Endothelial cell of umbilical vein (primary cell): ENCODE measurements at regions not wholly inside any gene's neighbourhood (a gene's known extent, or its start where the extent isn't known, plus 50 kb on each side); places are given as distances from the start of the nearest gene placed in this dataset.

Source experiments
- BruUV-seq: library from RNA; stranded (reverse); fragments of 400-500 nt; replicated peaks from 2 replicates; lab custom pipeline; 2021; lab: Mats Ljungman, UMichigan
- CTCF ChIA-PET: fragments of 300-600, 350-600 bp; sonication (Branson Sonifier 250); formaldehyde crosslinking; loops from one replicate; lab custom pipeline; 2021; ENCODE audit warnings: antibody characterized with exemption, inconsistent platforms; lab: Charles Lee
- POLR2A ChIA-PET: fragments of 300-600, 350-600 bp; sonication (Branson Sonifier 250); formaldehyde crosslinking; loops from one replicate; lab custom pipeline; 2021; ENCODE audit warnings: antibody characterized with exemption, inconsistent platforms; lab: Charles Lee
- DNase-seq: peaks from one replicate; pipeline ENCODE4 v3.0.0-alpha.2; 2011; ENCODE audit warnings: low read depth, low spot score
- FAIRE-seq: peaks from 2 replicates; lab custom pipeline; 2011; peaks lifted over from hg19 to GRCh38; lab: Jason Lieb, UNC
- H2AFZ ChIP-seq: 2 replicates; pipeline ENCODE4 v1.6.0; 2012; ENCODE audit warnings: low read depth, low read length, control low read depth, inconsistent platforms
- H3K27ac ChIP-seq: 2 replicates; pipeline ENCODE4 v1.5.1; 2011; ENCODE audit warnings: low read depth, mild to moderate bottlenecking, control low read depth, low read length, moderate library complexity; ENCODE audit not compliant: insufficient read depth
- H3K27me3 ChIP-seq, 2 experiments: 2 replicates each; pipeline versions ENCODE4 v1.6.0 to v1.6.1; 2011; ENCODE audit warnings: low read length in 2 of 2, mixed read lengths in 1 of 2; ENCODE audit not compliant: control insufficient read depth in 2 of 2, insufficient read depth in 2 of 2
- H3K36me3 ChIP-seq, 2 experiments: 2 replicates in 1 of 2; 3 replicates in 1 of 2; pipeline ENCODE4 v1.5.1; 2011; ENCODE audit warnings: low read length in 2 of 2, mild to moderate bottlenecking in 1 of 2, moderate library complexity in 1 of 2; ENCODE audit not compliant: control insufficient read depth in 2 of 2, insufficient read depth in 2 of 2; ENCODE audit errors: extremely low read depth in 1 of 2
- H3K4me1 ChIP-seq: 3 replicates; pipeline ENCODE4 v1.5.1; 2011; ENCODE audit warnings: mild to moderate bottlenecking, low read length; ENCODE audit not compliant: control insufficient read depth, insufficient read depth; ENCODE audit errors: extremely low read depth
- H3K4me2 ChIP-seq: 2 replicates; pipeline ENCODE4 v1.6.1; 2011; ENCODE audit warnings: low read length, control low read depth, mixed read lengths; ENCODE audit not compliant: insufficient read depth
- H3K4me3 ChIP-seq, 3 experiments: fragments of 200-600 bp in 1 of 3; sonication (generic), shearing (Covaris generic) in 1 of 3; replicated peaks in 1 of 3; 2 replicates each; pipeline ENCODE4 v1.5.1; 2011 to 2016; ENCODE audit warnings: control low read depth in 3 of 3, low read length in 3 of 3, mild to moderate bottlenecking in 2 of 3, inconsistent platforms in 1 of 3, low read depth in 1 of 3, moderate library complexity in 1 of 3; ENCODE audit not compliant: insufficient read depth in 1 of 3
- H3K79me2 ChIP-seq: 2 replicates; pipeline ENCODE4 v1.6.0; 2012; ENCODE audit warnings: low read length, inconsistent platforms; ENCODE audit not compliant: control insufficient read depth, insufficient read depth
- H3K9ac ChIP-seq: replicated peaks from 2 replicates; pipeline ENCODE3; 2011; ENCODE audit warnings: low read length, control low read depth; ENCODE audit not compliant: insufficient read depth; ENCODE audit errors: extremely low read depth
- H3K9me1 ChIP-seq: replicated peaks from 3 replicates; pipeline ENCODE4 v1.6.0; 2011; ENCODE audit warnings: mild to moderate bottlenecking, low read length; ENCODE audit not compliant: control insufficient read depth, insufficient read depth; ENCODE audit errors: extremely low read depth
- H3K9me3 ChIP-seq: replicated peaks from 2 replicates; pipeline ENCODE4 v1.5.1; 2012; ENCODE audit warnings: low read length, inconsistent platforms; ENCODE audit not compliant: control insufficient read depth, insufficient read depth
- H4K20me1 ChIP-seq: replicated peaks from 2 replicates; pipeline ENCODE3; 2011; ENCODE audit warnings: mild to moderate bottlenecking, low read length; ENCODE audit not compliant: control insufficient read depth, insufficient read depth; ENCODE audit errors: extremely low read depth
- EZH2 ChIP-seq: IDR thresholded peaks from 2 replicates; pipeline ENCODE4 v1.6.1; 2012; ENCODE audit warnings: borderline replicate concordance, low read depth, mild to moderate bottlenecking, moderate library complexity, low read length, inconsistent platforms; ENCODE audit not compliant: severe bottlenecking
- FOS ChIP-seq: IDR thresholded peaks from 2 replicates; pipeline ENCODE4 v1.6.1; 2011; ENCODE audit warnings: mild to moderate bottlenecking, low read length, moderate library complexity, borderline replicate concordance; ENCODE audit not compliant: insufficient read depth
- GATA2 ChIP-seq: IDR thresholded peaks from 2 replicates; pipeline ENCODE4 v1.7.0; 2011; ENCODE audit warnings: low read depth, mild to moderate bottlenecking, moderate library complexity, mixed read lengths, low read length; ENCODE audit not compliant: insufficient read length, insufficient read depth
- JUN ChIP-seq: IDR thresholded peaks from 2 replicates; pipeline ENCODE4 v1.6.1; 2011; ENCODE audit warnings: borderline replicate concordance, low read depth; ENCODE audit not compliant: insufficient read length, insufficient read depth
- MAX ChIP-seq: IDR thresholded peaks from 2 replicates; pipeline ENCODE4 v1.6.1; 2011; ENCODE audit not compliant: insufficient read depth, insufficient read length
- MYC ChIP-seq: IDR thresholded peaks from one replicate; pipeline ENCODE4 v1.6.1; 2011; ENCODE audit warnings: mild to moderate bottlenecking, low read depth, low read length
- POLR2A ChIP-seq: IDR thresholded peaks from 2 replicates; pipeline ENCODE4 v1.6.1; 2012; ENCODE audit warnings: low read depth, mild to moderate bottlenecking, control low read depth, low read length
- POLR2AphosphoS5 ChIP-seq: IDR thresholded peaks from 2 replicates; pipeline ENCODE4 v1.6.1; 2012; ENCODE audit warnings: low read depth, mild to moderate bottlenecking, control low read depth, low read length, moderate library complexity; ENCODE audit not compliant: insufficient read depth
- dilution Hi-C: fragments of 300-500 bp; cut with MboI; formaldehyde crosslinking; loops from one replicate; pipeline ENCODE4 v1.15.0; 2019; ENCODE audit warnings: low sequenced_read_pairs; ENCODE audit not compliant: extremely low pct_ligation_motif_present
- intact Hi-C: fragments of 100-400 bp; cut with micrococcal nuclease; formaldehyde crosslinking; loops from one replicate; pipeline ENCODE4 v1.10.0; 2022
- TF ChIP-seq, protein P1 (sequence below), 2 donors: IDR thresholded peaks; 1 replicate in 1 of 2; 2 replicates in 1 of 2; pipeline ENCODE4 v1.5.1; 2011; ENCODE audit warnings: low read length in 2 of 2, mild to moderate bottlenecking in 2 of 2, moderate library complexity in 2 of 2, control low read depth in 1 of 2, inconsistent platforms in 1 of 2, low read depth in 1 of 2; ENCODE audit not compliant: insufficient read depth in 1 of 2; ENCODE audit errors: extremely low read depth in 1 of 2

DNA sequence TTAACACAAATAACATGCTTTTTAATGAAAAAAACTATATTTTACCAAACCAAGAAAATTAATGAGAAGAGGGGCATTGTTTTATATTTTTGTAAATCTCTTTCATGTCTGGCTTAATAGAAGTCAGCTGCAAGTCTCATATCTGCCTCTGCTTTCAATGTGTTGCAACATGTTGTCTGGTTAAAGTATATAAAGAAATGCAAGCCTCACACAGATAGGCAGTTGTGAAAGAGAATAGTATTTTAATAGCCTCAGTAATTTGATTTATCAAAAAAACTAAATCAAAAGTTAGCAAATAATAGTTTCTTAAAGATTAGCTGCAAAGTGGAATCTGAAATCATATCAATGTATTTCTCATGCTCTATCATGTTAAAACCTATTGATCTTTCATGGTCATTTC lies 52.9 kb upstream of the NCOA1 start:
- ChIA-PET CTCF (interaction anchor here (1.2 kb wide), 1 partner anchor 10 kb away, joined by 3 read pairs; no protein-coding TSS in a partner anchor), POLR2A (interaction anchor here (0.6 kb wide), 1 partner anchor 109 kb away, joined by 3 read pairs; no protein-coding TSS in a partner anchor)
- no peak for FAIRE-seq
- no peak overlapping the region for H3K9ac ChIP-seq
- no peak overlapping the region for H2AFZ ChIP-seq
- H3K36me3 ChIP-seq: no peaks in the 10 kb centered on the region
- H3K4me1 ChIP-seq: peaks cover 8% of the 10 kb centered on the region
- H3K9me1 ChIP-seq: no peaks in the 10 kb centered on the region
- H3K4me3 ChIP-seq: no peak overlapping the region
- TF ChIP-seq GATA2: no peak
- TF ChIP-seq POLR2A: no peak
- no peak for TF ChIP-seq MAX
- TF ChIP-seq MYC: no peak
- TF ChIP-seq POLR2AphosphoS5: no peak
- no peak for TF ChIP-seq FOS
- no peak for TF ChIP-seq EZH2
- TF ChIP-seq JUN: no peak
- TF ChIP-seq, protein P1, sequence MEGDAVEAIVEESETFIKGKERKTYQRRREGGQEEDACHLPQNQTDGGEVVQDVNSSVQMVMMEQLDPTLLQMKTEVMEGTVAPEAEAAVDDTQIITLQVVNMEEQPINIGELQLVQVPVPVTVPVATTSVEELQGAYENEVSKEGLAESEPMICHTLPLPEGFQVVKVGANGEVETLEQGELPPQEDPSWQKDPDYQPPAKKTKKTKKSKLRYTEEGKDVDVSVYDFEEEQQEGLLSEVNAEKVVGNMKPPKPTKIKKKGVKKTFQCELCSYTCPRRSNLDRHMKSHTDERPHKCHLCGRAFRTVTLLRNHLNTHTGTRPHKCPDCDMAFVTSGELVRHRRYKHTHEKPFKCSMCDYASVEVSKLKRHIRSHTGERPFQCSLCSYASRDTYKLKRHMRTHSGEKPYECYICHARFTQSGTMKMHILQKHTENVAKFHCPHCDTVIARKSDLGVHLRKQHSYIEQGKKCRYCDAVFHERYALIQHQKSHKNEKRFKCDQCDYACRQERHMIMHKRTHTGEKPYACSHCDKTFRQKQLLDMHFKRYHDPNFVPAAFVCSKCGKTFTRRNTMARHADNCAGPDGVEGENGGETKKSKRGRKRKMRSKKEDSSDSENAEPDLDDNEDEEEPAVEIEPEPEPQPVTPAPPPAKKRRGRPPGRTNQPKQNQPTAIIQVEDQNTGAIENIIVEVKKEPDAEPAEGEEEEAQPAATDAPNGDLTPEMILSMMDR (IDR thresholded peaks at IDR 0.05; ENCODE audit: extremely low read depth in 1 of 2, insufficient read depth in 1 of 2, low read depth in 1 of 2, low read length in 2 of 2): no peak
- no TSS peak for BruUV-seq
- DNase-seq: no peak
- no peaks in the 10 kb centered on the region for H3K79me2 ChIP-seq
- intact Hi-C loops: loop anchor here (5.0 kb wide), 1 partner anchor 54 kb away; the partner anchor contains the start of gene NCOA1
- no peaks in the 10 kb centered on the region for H3K9me3 ChIP-seq
- no peak overlapping the region for H3K4me2 ChIP-seq
- dilution Hi-C loops: no loop called here
- H4K20me1 ChIP-seq: no peaks in the 10 kb centered on the region
- no peak overlapping the region for H3K27ac ChIP-seq
- no peaks in the 10 kb centered on the region for H3K27me3 ChIP-seq
